Brain microvascular endothelial cell (primary cell): ENCODE measurements at regions not wholly inside any gene's neighbourhood (a gene's known extent, or its start where the extent isn't known, plus 50 kb on each side); places are given as distances from the start of the nearest gene placed in this dataset.

Experiments used
- DNase-seq: peaks from one replicate; pipeline ENCODE4 v3.0.0-alpha.2; 2020
- H3K27ac ChIP-seq: fragments of 250-450 bp; sonication (Bioruptor Pico); 2 replicates; pipeline ENCODE4 v1.5.1; 2020; ENCODE audit warnings: mild to moderate bottlenecking, moderate library complexity
- H3K27me3 ChIP-seq: fragments of 250-450 bp; sonication (Bioruptor Pico); replicated peaks from 2 replicates; pipeline ENCODE4 v1.5.1; 2020; ENCODE audit warnings: mild to moderate bottlenecking
- H3K36me3 ChIP-seq: fragments of 250-450 bp; sonication (Bioruptor Pico); replicated peaks from 2 replicates; pipeline ENCODE4 v1.5.1; 2020; ENCODE audit warnings: mild to moderate bottlenecking
- H3K4me3 ChIP-seq: 2 replicates; pipeline ENCODE4 v1.5.1; 2011; ENCODE audit warnings: low read depth, mild to moderate bottlenecking, control low read depth, low read length, moderate library complexity
- CTCF ChIP-seq: IDR thresholded peaks from 2 replicates; pipeline ENCODE4 v1.5.1; 2011; ENCODE audit warnings: low read depth, mild to moderate bottlenecking, moderate library complexity, low read length, control low read depth, inconsistent platforms; ENCODE audit errors: missing control alignments
- in situ Hi-C: cut with HindIII; loops from 2 replicates; pipeline ENCODE4 v1.10.0; 2017; ENCODE audit warnings: low sequenced_read_pairs, low pct_ligation_motif_present

GRCh38 chr10:131774681-131775085, 126.1 kb upstream of the PPP2R2D start:
- in situ Hi-C loops: no loop called here
- DNase-seq: no peak
- Histone ChIP-seq H3K27ac (no peak overlapping the region), H3K4me3 (no peak overlapping the region), H3K27me3 (no peaks in the 10 kb centered on the region), H3K36me3 (no peaks in the 10 kb centered on the region)
- no peak for TF ChIP-seq CTCF

- Histone ChIP-seq H3K27me3 (no peaks in the 10 kb centered on the region), H3K36me3 (no peaks in the 10 kb centered on the region), H3K4me3 (no peak overlapping the region), H3K27ac (no peak overlapping the region)
- no peak for TF ChIP-seq CTCF
- in situ Hi-C loops: no loop called here
- no peak for DNase-seq
These were observed 125.4 kb upstream of the PPP2R2D start for GRCh38 chr10:131775433-131775832.

- H3K4me3 ChIP-seq: no peak overlapping the region
- no peak for DNase-seq
- H3K36me3 ChIP-seq: no peaks in the 10 kb centered on the region
- no peak for TF ChIP-seq CTCF
- H3K27me3 ChIP-seq: no peaks in the 10 kb centered on the region
- no peak overlapping the region for H3K27ac ChIP-seq
- in situ Hi-C loops: no loop called here
These were observed 125.0 kb upstream of the PPP2R2D start for GRCh38 chr10:131775833-131776232.

- TF ChIP-seq CTCF: no peak
- no peaks in the 10 kb centered on the region for H3K36me3 ChIP-seq
- H3K4me3 ChIP-seq: no peak overlapping the region
- H3K27ac ChIP-seq: no peak overlapping the region
- H3K27me3 ChIP-seq: no peaks in the 10 kb centered on the region
- no peak for DNase-seq
- in situ Hi-C loops: no loop called here
These were observed 124.3 kb upstream of the PPP2R2D start for GRCh38 chr10:131776496-131776895.

GRCh38 chr10:131777162-131777561, 123.6 kb upstream of the PPP2R2D start:
- H3K27me3 ChIP-seq: no peaks in the 10 kb centered on the region
- TF ChIP-seq CTCF: no peak
- no peaks in the 10 kb centered on the region for H3K36me3 ChIP-seq
- no peak overlapping the region for H3K4me3 ChIP-seq
- H3K27ac ChIP-seq: no peak overlapping the region
- no peak for DNase-seq
- in situ Hi-C loops: no loop called here

GRCh38 chr10:131777921-131778320, 122.9 kb upstream of the PPP2R2D start:
- no peak overlapping the region for H3K4me3 ChIP-seq
- no peaks in the 10 kb centered on the region for H3K27me3 ChIP-seq
- DNase-seq: no peak
- TF ChIP-seq CTCF: no peak
- H3K27ac ChIP-seq: no peak overlapping the region
- in situ Hi-C loops: no loop called here
- H3K36me3 ChIP-seq: no peaks in the 10 kb centered on the region
